B cell (primary cell): ENCODE measurements at regions not wholly inside any gene's neighbourhood (a gene's known extent, or its start where the extent isn't known, plus 50 kb on each side); places are given as distances from the start of the nearest gene placed in this dataset.

ENCODE experiments used
- ATAC-seq: fragments of 200-7000 bp; cut with Tn5 transposase; one replicate; pipeline ENCODE4 v1.10.0; 2021; ENCODE audit warnings: low read depth, mild to moderate bottlenecking, moderate number of reproducible peaks, moderate library complexity
- CTCF ChIA-PET: fragments of 350-600 bp; sonication (Branson Sonifier 250); formaldehyde crosslinking; loops from one replicate; lab custom pipeline; 2021; ENCODE audit warnings: antibody characterized with exemption, inconsistent platforms; lab: Charles Lee
- POLR2A ChIA-PET: fragments of 350-600 bp; sonication (Branson Sonifier 250); formaldehyde crosslinking; loops from one replicate; lab custom pipeline; 2021; ENCODE audit warnings: antibody characterized with exemption; lab: Charles Lee
- DNase-seq: peaks from one replicate; pipeline ENCODE4 v3.0.0; 2013
- H2AFZ ChIP-seq: 2 replicates; pipeline ENCODE4 v1.6.1; 2012; ENCODE audit warnings: mild to moderate bottlenecking, low read depth, low read length; ENCODE audit not compliant: insufficient read depth, poor library complexity, severe bottlenecking
- H3K27ac ChIP-seq, 2 donors: 1 replicate in 1 of 2; 2 replicates in 1 of 2; pipeline ENCODE4 v1.5.1; 2012 to 2013; ENCODE audit warnings: low read length in 2 of 2, mild to moderate bottlenecking in 2 of 2, moderate library complexity in 1 of 2
- H3K27me3 ChIP-seq, 4 experiments: fragments of 200-600 bp in 1 of 4; sonication (generic) in 1 of 4; replicated peaks in 1 of 4; 1 replicate in 2 of 4; 2 replicates in 2 of 4; pipeline versions ENCODE4 v1.6.1 to v1.7.0; 2013 to 2016; ENCODE audit warnings: low read length in 3 of 4, mild to moderate bottlenecking in 2 of 4, mixed read lengths in 1 of 4, moderate library complexity in 1 of 4; ENCODE audit not compliant: insufficient read depth in 4 of 4, control insufficient read depth in 3 of 4; ENCODE audit errors: control extremely low read depth in 1 of 4
- H3K36me3 ChIP-seq, 2 experiments: replicated peaks in 1 of 2; 1 replicate in 1 of 2; 2 replicates in 1 of 2; pipeline versions ENCODE4 v1.6.1 to v1.7.1; 2013; ENCODE audit warnings: low read length in 1 of 2; ENCODE audit not compliant: insufficient read depth in 2 of 2, control insufficient read depth in 1 of 2; ENCODE audit errors: control extremely low read depth in 1 of 2, extremely low read depth in 1 of 2
- H3K4me1 ChIP-seq, 2 donors: fragments of 200-600 bp in 1 of 2; sonication (generic) in 1 of 2; 1 replicate in 1 of 2; 2 replicates in 1 of 2; pipeline versions ENCODE4 v1.5.1 to v1.6.1; 2013 to 2017; ENCODE audit warnings: low read length in 2 of 2; ENCODE audit not compliant: control insufficient read depth in 2 of 2, insufficient read depth in 2 of 2
- H3K4me2 ChIP-seq: replicated peaks from 2 replicates; pipeline ENCODE3; 2012; ENCODE audit warnings: mild to moderate bottlenecking, low read depth, low read length; ENCODE audit not compliant: poor library complexity, severe bottlenecking
- H3K4me3 ChIP-seq, 5 experiments: fragments of 200-600 bp in 1 of 5; sonication (generic) in 1 of 5; 1 replicate in 3 of 5; 2 replicates in 2 of 5; pipeline versions ENCODE4 v1.5.1 to v1.7.0; 2011 to 2016; ENCODE audit warnings: low read length in 4 of 5, mild to moderate bottlenecking in 4 of 5, low read depth in 2 of 5, control low read depth in 1 of 5, moderate library complexity in 1 of 5; ENCODE audit not compliant: insufficient read depth in 1 of 5; ENCODE audit errors: control extremely low read depth in 1 of 5, extremely low read depth in 1 of 5
- H3K79me2 ChIP-seq: fragments of 200-600 bp; sonication (generic); one replicate; pipeline ENCODE4 v1.6.0; 2016; ENCODE audit warnings: low read length; ENCODE audit not compliant: control insufficient read depth, insufficient read depth
- H3K9ac ChIP-seq: fragments of 200-600 bp; sonication (generic); 2 replicates; pipeline ENCODE4 v1.6.1; 2017; ENCODE audit warnings: mild to moderate bottlenecking, low read length, moderate library complexity
- H3K9me3 ChIP-seq, 3 donors: one replicate each; pipeline versions ENCODE4 v1.6.1 to v1.7.1; 2013; ENCODE audit warnings: low read length in 2 of 3; ENCODE audit not compliant: control insufficient read depth in 2 of 3, insufficient read depth in 1 of 3; ENCODE audit errors: control extremely low read depth in 1 of 3
- H4K20me1 ChIP-seq: 2 replicates; pipeline ENCODE4 v1.6.0; 2012; ENCODE audit warnings: mild to moderate bottlenecking, low read length; ENCODE audit not compliant: insufficient read depth, control insufficient read depth, poor library complexity, severe bottlenecking
- H3K27ac Mint-ChIP-seq: one replicate; pipeline ENCODE4 v1.8.0; 2021; ENCODE audit warnings: mixed read lengths
- H3K27me3 Mint-ChIP-seq: one replicate; pipeline ENCODE4 v1.8.0; 2021; ENCODE audit warnings: mixed read lengths
- H3K4me1 Mint-ChIP-seq: one replicate; pipeline ENCODE4 v1.8.0; 2021; ENCODE audit warnings: mixed read lengths
- H3K4me3 Mint-ChIP-seq: one replicate; pipeline ENCODE4 v1.8.0; 2021; ENCODE audit warnings: mixed read lengths
- H3K9me3 Mint-ChIP-seq: one replicate; pipeline ENCODE4 v1.8.0; 2022; ENCODE audit warnings: mixed read lengths; ENCODE audit not compliant: insufficient read depth
- CTCF ChIP-seq: fragments of 200-600 bp; IDR thresholded peaks from one replicate; pipeline ENCODE4 v1.8.0; 2022; ENCODE audit warnings: antibody characterized with exemption, mild to moderate bottlenecking
- EZH2 ChIP-seq: IDR thresholded peaks from 2 replicates; pipeline ENCODE4 v1.6.1; 2012; ENCODE audit warnings: borderline replicate concordance, low read depth, mild to moderate bottlenecking, moderate library complexity, low read length; ENCODE audit not compliant: insufficient read depth, poor library complexity, severe bottlenecking
- whole genome bisulfite sequencing: methylation state at CpG from one replicate; pipeline ENCODE4 v1.1.5; 2013; ENCODE audit warnings: missing lambda C conversion rate; ENCODE audit not compliant: insufficient coverage; 5-methylcytosine and 5-hydroxymethylcytosine counted together
- intact Hi-C: fragments of 100-400 bp; cut with micrococcal nuclease; formaldehyde crosslinking; loops from one replicate; pipeline ENCODE4 v1.10.0; 2022

- ChIA-PET POLR2A (no interaction called here), CTCF (no interaction called here)
- Histone ChIP-seq H3K27ac (no peak overlapping the region), H3K4me3 (no peak overlapping the region), H3K4me2 (no peak overlapping the region), H3K4me1 (no peaks in the 10 kb centered on the region), H3K27me3 (peaks cover 0 to 13% (median 2%) of the 10 kb centered on the region in 4 experiments), H3K36me3 (no peaks in the 10 kb centered on the region), H2AFZ (no peak overlapping the region), H3K9me3 (no peaks in the 10 kb centered on the region), H4K20me1 (no peaks in the 10 kb centered on the region), H3K9ac (no peak overlapping the region), H3K79me2 (no peaks in the 10 kb centered on the region)
- 70% methylated on average over 3 of the region's 4 CpGs for WGBS
- Mint-ChIP-seq H3K9me3 (no peaks in the 10 kb centered on the region), H3K27ac (no peak overlapping the region), H3K27me3 (peaks cover 47% of the 10 kb centered on the region), H3K4me1 (peaks cover under 1% of the 10 kb centered on the region), H3K4me3 (no peak overlapping the region)
- no peak for ATAC-seq
- intact Hi-C loops: no loop called here
- TF ChIP-seq EZH2: no peak
- no peak for TF ChIP-seq CTCF
- DNase-seq: no peak
These were observed 69.8 kb upstream of the FOXP4 start for GRCh38 chr6:41476401-41476800.

DNA sequence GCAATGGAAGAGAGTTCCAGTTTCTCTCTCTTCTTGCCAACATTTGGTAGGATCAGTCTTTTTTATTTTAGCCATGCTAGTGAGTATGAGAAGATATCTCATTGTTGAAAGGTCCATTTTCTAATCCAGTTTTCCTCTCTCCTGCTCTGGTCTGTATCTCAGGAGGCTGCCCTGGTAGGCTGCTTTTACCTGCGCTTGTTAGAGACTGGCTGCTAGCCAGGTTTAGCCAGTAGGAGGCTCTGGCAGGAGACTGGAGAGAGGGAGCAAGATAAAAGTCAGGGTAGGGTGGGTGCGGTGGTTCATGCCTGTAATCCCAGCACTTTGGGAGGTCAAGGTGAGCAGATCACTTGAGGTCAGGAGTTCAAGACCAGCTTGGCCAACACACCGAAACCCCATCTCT lies 68.6 kb upstream of the FOXP4 start:
- H3K27me3 Mint-ChIP-seq: peaks cover 40% of the 10 kb centered on the region
- Histone ChIP-seq H3K9me3 (no peaks in the 10 kb centered on the region), H3K36me3 (no peaks in the 10 kb centered on the region), H3K4me1 (no peaks in the 10 kb centered on the region), H3K4me3 (no peak overlapping the region), H3K27me3 (peaks cover 0 to 5% (median 2%) of the 10 kb centered on the region in 4 experiments), H3K79me2 (no peaks in the 10 kb centered on the region), H3K4me2 (no peak overlapping the region), H2AFZ (no peak overlapping the region), H3K27ac (no peak overlapping the region), H4K20me1 (no peaks in the 10 kb centered on the region), H3K9ac (no peak overlapping the region)
- intact Hi-C loops: no loop called here
- WGBS: 100% methylated on average over 1 of the region's 3 CpGs
- ATAC-seq: no peak
- no peak for DNase-seq
- ChIA-PET POLR2A (no interaction called here), CTCF (no interaction called here)
- no peak overlapping the region for H3K4me3 Mint-ChIP-seq
- no peaks in the 10 kb centered on the region for H3K4me1 Mint-ChIP-seq
- no peaks in the 10 kb centered on the region for H3K9me3 Mint-ChIP-seq
- TF ChIP-seq CTCF: no peak
- no peak for TF ChIP-seq EZH2
- no peak overlapping the region for H3K27ac Mint-ChIP-seq
